Transverse colon (tissue), 4 donors: ENCODE measurements at regions not wholly inside any gene's neighbourhood (a gene's known extent, or its start where the extent isn't known, plus 50 kb on each side); places are given as distances from the start of the nearest gene placed in this dataset.
"Not testable (repeated sequence)": the region's sequence is repeated elsewhere in the genome, so short reads cannot be mapped to it uniquely, and the experiment has no call there.

Experiments used
- POLR2A ChIP-seq: fragments of 450-650 bp; IDR thresholded peaks from one replicate; pipeline ENCODE4 v1.6.1; 2016; ENCODE audit warnings: antibody characterized with exemption, mild to moderate bottlenecking, moderate library complexity
- POLR2AphosphoS5 ChIP-seq, 3 donors: sonication (generic); formaldehyde crosslinking; IDR thresholded peaks; one replicate each; pipeline ENCODE4 v1.6.1; 2016; ENCODE audit warnings: antibody characterized with exemption in 3 of 3
- TF ChIP-seq, protein P1 (sequence below), 5 experiments: fragments of 200-600 bp in 3 of 5; fragments of 450-650 bp in 2 of 5; sonication (generic) in 3 of 5; IDR thresholded peaks; 1 replicate in 2 of 5; 2 replicates in 3 of 5; pipeline ENCODE4 v1.5.1; 2016 to 2017; ENCODE audit warnings: antibody characterized with exemption in 5 of 5, inconsistent platforms in 3 of 5, mild to moderate bottlenecking in 2 of 5, moderate library complexity in 1 of 5

DNA sequence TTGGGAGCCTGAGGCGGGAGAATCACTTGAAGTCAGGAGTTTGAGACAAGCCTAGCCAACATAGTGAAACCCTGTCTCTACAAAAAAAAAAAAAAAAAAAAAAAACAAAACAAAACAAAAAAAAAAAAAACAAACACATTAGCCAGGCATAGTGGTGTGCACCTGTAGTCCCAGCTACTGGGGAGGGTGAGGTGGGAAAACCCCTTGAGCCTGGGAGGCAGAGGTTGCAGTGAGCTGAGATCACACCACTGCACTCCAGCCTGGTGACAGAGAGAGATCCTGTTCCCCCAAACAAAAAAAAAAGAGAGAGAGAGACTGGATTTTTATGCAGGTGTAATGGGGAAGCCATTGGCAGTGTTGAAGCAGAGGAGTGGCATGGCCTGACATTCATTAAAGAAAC, 385.7 kb upstream of the TENM3 start:
- TF ChIP-seq, protein P1, sequence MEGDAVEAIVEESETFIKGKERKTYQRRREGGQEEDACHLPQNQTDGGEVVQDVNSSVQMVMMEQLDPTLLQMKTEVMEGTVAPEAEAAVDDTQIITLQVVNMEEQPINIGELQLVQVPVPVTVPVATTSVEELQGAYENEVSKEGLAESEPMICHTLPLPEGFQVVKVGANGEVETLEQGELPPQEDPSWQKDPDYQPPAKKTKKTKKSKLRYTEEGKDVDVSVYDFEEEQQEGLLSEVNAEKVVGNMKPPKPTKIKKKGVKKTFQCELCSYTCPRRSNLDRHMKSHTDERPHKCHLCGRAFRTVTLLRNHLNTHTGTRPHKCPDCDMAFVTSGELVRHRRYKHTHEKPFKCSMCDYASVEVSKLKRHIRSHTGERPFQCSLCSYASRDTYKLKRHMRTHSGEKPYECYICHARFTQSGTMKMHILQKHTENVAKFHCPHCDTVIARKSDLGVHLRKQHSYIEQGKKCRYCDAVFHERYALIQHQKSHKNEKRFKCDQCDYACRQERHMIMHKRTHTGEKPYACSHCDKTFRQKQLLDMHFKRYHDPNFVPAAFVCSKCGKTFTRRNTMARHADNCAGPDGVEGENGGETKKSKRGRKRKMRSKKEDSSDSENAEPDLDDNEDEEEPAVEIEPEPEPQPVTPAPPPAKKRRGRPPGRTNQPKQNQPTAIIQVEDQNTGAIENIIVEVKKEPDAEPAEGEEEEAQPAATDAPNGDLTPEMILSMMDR (IDR thresholded peaks at IDR 0.05) = not testable (repeated sequence)
- not testable (repeated sequence) for TF ChIP-seq POLR2A; POLR2AphosphoS5 (IDR thresholded peaks at IDR 0.05)
